Stimulated activated naive CD8-positive, alpha-beta T cell treated with anti-CD3 and anti-CD28 coated beads, Interleukin-15, Interleukin-2, amounts not matched to agents 100 U/mL and 50 U/mL, for 24 hours (primary cell): ENCODE measurements at regions not wholly inside any gene's neighbourhood (a gene's known extent, or its start where the extent isn't known, plus 50 kb on each side); places are given as distances from the start of the nearest gene placed in this dataset.
A peak's percentile ranks its signal among the peaks of the same experiment; 100 is the strongest.

ENCODE experiments used
- ATAC-seq: fragments of 150-1000 bp; cut with Tn5 transposase; one replicate; pipeline ENCODE4 v1.10.0; 2021
- DNase-seq: peaks from one replicate; pipeline ENCODE4 v3.0.0; 2021

GRCh38 chr5:8327016-8327415 lies 458.1 kb downstream of the MTRR start:
- DNase-seq (no peak), ATAC-seq (no peak)

GRCh38 chr5:8329773-8330172 lies 460.8 kb downstream of the MTRR start:
- DNase-seq: no peak
- ATAC-seq: no peak

GRCh38 chr5:8332666-8333445 lies 463.9 kb downstream of the MTRR start:
- DNase-seq: no peak
- no peak for ATAC-seq

GRCh38 chr5:8333485-8333884 lies 464.5 kb downstream of the MTRR start:
- no peak for ATAC-seq
- DNase-seq: no peak

GRCh38 chr5:8333977-8334376 lies 465.0 kb downstream of the MTRR start:
- ATAC-seq (no peak), DNase-seq (no peak)

GRCh38 chr5:8340261-8340660 lies 471.3 kb downstream of the MTRR start:
- no peak for ATAC-seq
- DNase-seq: no peak

- no peak for ATAC-seq
- no peak for DNase-seq
Measured at GRCh38 chr5:8340739-8341344, 471.9 kb downstream of the MTRR start.

GRCh38 chr5:8341406-8341805 lies 472.5 kb downstream of the MTRR start:
- no peak for DNase-seq
- no peak for ATAC-seq

GRCh38 chr5:8347984-8348383 lies 479.0 kb downstream of the MTRR start:
- DNase-seq: no peak
- ATAC-seq: no peak

GRCh38 chr5:8349855-8350254 lies 480.9 kb downstream of the MTRR start:
- DNase-seq: no peak
- ATAC-seq: no peak

GRCh38 chr5:8350644-8351339 lies 481.8 kb downstream of the MTRR start:
- DNase-seq (no peak), ATAC-seq (no peak)

GRCh38 chr5:8355981-8356380 lies 487.0 kb downstream of the MTRR start:
- DNase-seq (no peak), ATAC-seq (no peak)

- DNase-seq (no peak), ATAC-seq (no peak)
Measured at GRCh38 chr5:8360012-8360411, 491.1 kb downstream of the MTRR start.

- ATAC-seq (no peak), DNase-seq (no peak)
Measured at GRCh38 chr5:8362495-8362894, 493.5 kb downstream of the MTRR start.

- ATAC-seq: no peak
- DNase-seq: no peak
Measured at GRCh38 chr5:8363138-8363537, 494.2 kb downstream of the MTRR start.

GRCh38 chr5:8366266-8366665 lies 497.3 kb downstream of the MTRR start:
- no peak for DNase-seq
- ATAC-seq: no peak

- peak; percentile 7 for DNase-seq
- peak; percentile 28 for ATAC-seq
Measured at GRCh38 chr5:8376478-8376877, 507.5 kb downstream of the MTRR start.

- ATAC-seq: no peak
- no peak for DNase-seq
Measured at GRCh38 chr5:8381972-8382371, 513.0 kb downstream of the MTRR start.

- DNase-seq (no peak), ATAC-seq (no peak)
Measured at GRCh38 chr5:8382456-8382855, 513.5 kb downstream of the MTRR start.

GRCh38 chr5:8383616-8384015 lies 514.7 kb downstream of the MTRR start:
- ATAC-seq (no peak), DNase-seq (no peak)

GRCh38 chr5:8386719-8387288 lies 517.9 kb downstream of the MTRR start:
- DNase-seq: no peak
- no peak for ATAC-seq

- no peak for DNase-seq
- ATAC-seq: no peak
Measured at GRCh38 chr5:8391911-8392310, 523.0 kb downstream of the MTRR start.

GRCh38 chr5:8393240-8393639 lies 524.3 kb downstream of the MTRR start:
- DNase-seq (no peak), ATAC-seq (no peak)
